Esophagus muscularis mucosa (tissue), 4 donors: ENCODE measurements at regions not wholly inside any gene's neighbourhood (a gene's known extent, or its start where the extent isn't known, plus 50 kb on each side); places are given as distances from the start of the nearest gene placed in this dataset.

Experiments
- EP300 ChIP-seq: sonication (generic); formaldehyde crosslinking; IDR thresholded peaks from one replicate; pipeline ENCODE4 v1.6.1; 2017; ENCODE audit warnings: antibody characterized with exemption
- POLR2A ChIP-seq: fragments of 450-650 bp; IDR thresholded peaks from one replicate; pipeline ENCODE4 v1.6.1; 2017; ENCODE audit warnings: antibody characterized with exemption, moderate library complexity, mild to moderate bottlenecking, low read depth
- POLR2AphosphoS5 ChIP-seq, 2 donors: sonication (generic); formaldehyde crosslinking; IDR thresholded peaks; one replicate each; pipeline ENCODE4 v1.6.1; 2017; ENCODE audit warnings: antibody characterized with exemption in 2 of 2
- TF ChIP-seq, protein P1 (sequence below), 3 experiments: fragments of 200-600 bp in 2 of 3; fragments of 450-650 bp in 1 of 3; sonication (generic) in 2 of 3; IDR thresholded peaks; one replicate each; pipeline ENCODE4 v1.5.1; 2017 to 2019; ENCODE audit warnings: antibody characterized with exemption in 3 of 3, mild to moderate bottlenecking in 2 of 3, moderate library complexity in 1 of 3

DNA sequence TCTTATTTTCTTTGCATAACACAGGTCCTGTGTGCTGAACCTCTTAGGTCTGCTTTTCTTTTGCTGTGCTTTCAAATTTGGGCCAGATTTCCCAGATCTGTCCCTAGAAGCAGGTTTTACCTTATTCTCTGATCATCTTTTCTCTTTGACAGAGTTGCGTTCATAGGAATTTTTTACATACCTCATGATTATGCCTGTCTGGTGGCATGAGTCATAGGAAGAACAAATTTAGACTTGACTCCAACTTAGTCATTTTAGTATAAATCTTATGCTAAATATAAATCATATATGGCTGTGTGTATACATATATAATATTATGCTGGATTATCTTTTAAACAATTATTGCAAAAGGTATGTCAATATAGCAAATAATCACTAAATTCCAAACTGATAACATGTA is 1038.9 kb downstream of the GRM8 start:
- TF ChIP-seq POLR2A (no peak), EP300 (no peak), POLR2AphosphoS5 (IDR thresholded peaks at IDR 0.05) (no peak)
- TF ChIP-seq, protein P1, sequence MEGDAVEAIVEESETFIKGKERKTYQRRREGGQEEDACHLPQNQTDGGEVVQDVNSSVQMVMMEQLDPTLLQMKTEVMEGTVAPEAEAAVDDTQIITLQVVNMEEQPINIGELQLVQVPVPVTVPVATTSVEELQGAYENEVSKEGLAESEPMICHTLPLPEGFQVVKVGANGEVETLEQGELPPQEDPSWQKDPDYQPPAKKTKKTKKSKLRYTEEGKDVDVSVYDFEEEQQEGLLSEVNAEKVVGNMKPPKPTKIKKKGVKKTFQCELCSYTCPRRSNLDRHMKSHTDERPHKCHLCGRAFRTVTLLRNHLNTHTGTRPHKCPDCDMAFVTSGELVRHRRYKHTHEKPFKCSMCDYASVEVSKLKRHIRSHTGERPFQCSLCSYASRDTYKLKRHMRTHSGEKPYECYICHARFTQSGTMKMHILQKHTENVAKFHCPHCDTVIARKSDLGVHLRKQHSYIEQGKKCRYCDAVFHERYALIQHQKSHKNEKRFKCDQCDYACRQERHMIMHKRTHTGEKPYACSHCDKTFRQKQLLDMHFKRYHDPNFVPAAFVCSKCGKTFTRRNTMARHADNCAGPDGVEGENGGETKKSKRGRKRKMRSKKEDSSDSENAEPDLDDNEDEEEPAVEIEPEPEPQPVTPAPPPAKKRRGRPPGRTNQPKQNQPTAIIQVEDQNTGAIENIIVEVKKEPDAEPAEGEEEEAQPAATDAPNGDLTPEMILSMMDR (IDR thresholded peaks at IDR 0.05), result no peak
